ENCODE measurements at regions not wholly inside any gene's neighbourhood (a gene's known extent, or its start where the extent isn't known, plus 50 kb on each side); places are given as distances from the start of the nearest gene placed in this dataset.

DNA sequence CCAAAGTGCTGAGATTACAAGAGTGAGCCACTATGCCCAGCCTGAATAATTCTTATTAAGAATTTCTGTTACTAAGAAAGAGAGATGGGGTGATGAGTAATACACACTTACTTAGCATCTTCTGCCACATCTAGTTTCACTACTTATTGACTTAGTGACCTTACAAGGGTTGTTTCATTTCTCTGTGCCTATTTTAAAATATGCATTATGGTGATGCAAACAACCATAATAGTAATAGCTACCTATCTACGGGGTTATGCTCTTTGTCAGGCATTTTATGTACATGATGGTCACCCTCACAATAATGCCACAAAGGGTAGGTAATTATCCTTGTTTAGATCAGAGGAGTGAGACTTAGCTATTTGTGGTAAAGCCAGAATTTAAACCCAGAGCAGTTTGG is 499.0 kb upstream of the SGCD start:
- TF ChIP-seq, protein P1, sequence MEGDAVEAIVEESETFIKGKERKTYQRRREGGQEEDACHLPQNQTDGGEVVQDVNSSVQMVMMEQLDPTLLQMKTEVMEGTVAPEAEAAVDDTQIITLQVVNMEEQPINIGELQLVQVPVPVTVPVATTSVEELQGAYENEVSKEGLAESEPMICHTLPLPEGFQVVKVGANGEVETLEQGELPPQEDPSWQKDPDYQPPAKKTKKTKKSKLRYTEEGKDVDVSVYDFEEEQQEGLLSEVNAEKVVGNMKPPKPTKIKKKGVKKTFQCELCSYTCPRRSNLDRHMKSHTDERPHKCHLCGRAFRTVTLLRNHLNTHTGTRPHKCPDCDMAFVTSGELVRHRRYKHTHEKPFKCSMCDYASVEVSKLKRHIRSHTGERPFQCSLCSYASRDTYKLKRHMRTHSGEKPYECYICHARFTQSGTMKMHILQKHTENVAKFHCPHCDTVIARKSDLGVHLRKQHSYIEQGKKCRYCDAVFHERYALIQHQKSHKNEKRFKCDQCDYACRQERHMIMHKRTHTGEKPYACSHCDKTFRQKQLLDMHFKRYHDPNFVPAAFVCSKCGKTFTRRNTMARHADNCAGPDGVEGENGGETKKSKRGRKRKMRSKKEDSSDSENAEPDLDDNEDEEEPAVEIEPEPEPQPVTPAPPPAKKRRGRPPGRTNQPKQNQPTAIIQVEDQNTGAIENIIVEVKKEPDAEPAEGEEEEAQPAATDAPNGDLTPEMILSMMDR (IDR thresholded peaks at IDR 0.05; ENCODE audit: low read depth, low read length, missing input control) = no peak
- TF ChIP-seq RAD21 (IDR thresholded peaks at IDR 0.05) (no peak), GABPA (IDR thresholded peaks at IDR 0.05 in 1 of 2, conservative IDR thresholded peaks at IDR 0.05 in 1 of 2) (no peak), YY1 (IDR thresholded peaks at IDR 0.05) (no peak), TAF1 (conservative IDR thresholded peaks at IDR 0.05) (no peak)
- TF ChIP-seq, protein P2, sequence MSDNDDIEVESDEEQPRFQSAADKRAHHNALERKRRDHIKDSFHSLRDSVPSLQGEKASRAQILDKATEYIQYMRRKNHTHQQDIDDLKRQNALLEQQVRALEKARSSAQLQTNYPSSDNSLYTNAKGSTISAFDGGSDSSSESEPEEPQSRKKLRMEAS (IDR thresholded peaks at IDR 0.05) = no peak

Measured in liver (tissue), 3 donors.